ENCODE measurements at regions not wholly inside any gene's neighbourhood (a gene's known extent, or its start where the extent isn't known, plus 50 kb on each side); places are given as distances from the start of the nearest gene placed in this dataset.
"Not testable (repeated sequence)": the region's sequence is repeated elsewhere in the genome, so short reads cannot be mapped to it uniquely, and the experiment has no call there.

- not testable (repeated sequence) for DNase-seq (ENCODE audit: low read depth)
Measured at GRCh38 chr18:1043039-1043438, 138.4 kb downstream of the ADCYAP1 start.

DNA sequence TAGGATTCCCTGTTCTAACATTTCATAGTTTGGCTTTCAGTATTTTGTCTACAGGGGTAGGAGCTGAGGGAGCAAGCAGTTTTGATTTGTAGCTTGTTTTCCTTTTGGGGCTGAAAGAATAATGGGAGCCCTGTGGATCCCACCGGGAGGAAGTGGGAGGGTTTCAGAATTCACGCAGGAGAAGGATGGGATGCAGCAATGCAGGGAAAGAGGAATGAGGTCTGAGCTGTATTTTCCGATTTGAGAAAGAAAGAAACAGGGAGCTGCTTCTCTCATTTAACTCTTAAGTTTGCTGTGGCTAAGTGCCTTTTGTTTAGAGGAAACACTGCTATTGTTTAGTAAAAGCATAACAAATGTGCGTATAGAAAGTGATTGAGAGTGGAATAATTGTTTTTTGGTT lies 141.0 kb downstream of the ADCYAP1 start:
- DNase-seq (ENCODE audit: low read depth): no peak

DNA sequence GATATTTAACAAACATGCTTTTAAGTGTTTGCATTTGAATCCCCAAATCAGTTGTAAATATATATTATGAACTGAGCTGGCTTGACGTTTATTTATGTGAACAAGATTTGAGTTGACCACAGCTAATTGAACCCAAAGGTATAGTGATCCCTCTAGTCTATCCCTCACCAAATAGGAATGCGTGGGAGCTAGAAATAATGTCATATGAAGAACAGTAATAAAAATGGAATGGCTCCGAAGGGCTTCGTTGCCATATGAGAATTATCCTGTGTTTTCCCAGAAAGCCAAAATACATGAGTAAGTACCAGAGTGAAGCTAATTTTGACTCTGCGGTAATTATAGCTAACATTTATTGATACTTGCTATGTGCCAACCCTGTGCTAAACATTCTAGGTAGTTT lies 142.7 kb downstream of the ADCYAP1 start:
- no peak for DNase-seq (ENCODE audit: low read depth)

DNA sequence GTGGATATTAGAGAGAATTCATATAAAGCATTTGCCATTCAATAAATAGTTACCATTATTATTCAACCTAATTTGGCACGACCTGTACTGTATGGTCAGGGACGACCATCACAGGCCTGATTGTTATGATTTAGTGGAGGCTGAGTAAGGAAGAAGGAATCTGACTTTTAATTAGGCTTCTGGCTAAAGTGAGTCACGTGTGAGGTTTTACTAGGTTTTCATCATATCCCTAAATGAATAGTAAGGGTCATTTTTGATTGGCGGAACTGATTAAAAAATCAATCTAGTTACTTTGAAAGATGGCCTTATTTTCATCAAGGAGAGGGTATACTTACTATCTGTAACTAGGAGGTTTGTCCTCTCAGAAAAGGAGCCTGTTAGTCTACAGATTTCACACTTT lies 143.4 kb downstream of the ADCYAP1 start:
- DNase-seq (ENCODE audit: low read depth): peak; percentile 58

DNA sequence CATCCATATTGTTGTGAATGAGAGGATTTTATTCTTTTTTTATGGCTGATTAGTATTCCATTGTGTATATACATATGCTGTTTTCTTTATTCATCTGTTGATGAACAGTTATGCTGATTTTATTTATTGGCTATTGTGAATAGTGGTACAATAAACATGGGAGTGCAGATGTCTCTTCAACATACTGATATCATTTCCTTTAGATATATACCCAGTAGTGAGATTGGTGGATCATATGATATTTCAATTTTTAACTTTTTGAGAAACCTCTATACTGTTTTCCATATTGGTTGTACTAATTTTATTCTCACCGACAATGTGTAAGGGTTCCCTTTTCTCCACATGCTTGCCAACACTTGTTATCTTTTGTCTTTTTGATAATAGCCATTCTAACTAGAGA lies 144.5 kb downstream of the ADCYAP1 start:
- no peak for DNase-seq (ENCODE audit: low read depth)

DNA sequence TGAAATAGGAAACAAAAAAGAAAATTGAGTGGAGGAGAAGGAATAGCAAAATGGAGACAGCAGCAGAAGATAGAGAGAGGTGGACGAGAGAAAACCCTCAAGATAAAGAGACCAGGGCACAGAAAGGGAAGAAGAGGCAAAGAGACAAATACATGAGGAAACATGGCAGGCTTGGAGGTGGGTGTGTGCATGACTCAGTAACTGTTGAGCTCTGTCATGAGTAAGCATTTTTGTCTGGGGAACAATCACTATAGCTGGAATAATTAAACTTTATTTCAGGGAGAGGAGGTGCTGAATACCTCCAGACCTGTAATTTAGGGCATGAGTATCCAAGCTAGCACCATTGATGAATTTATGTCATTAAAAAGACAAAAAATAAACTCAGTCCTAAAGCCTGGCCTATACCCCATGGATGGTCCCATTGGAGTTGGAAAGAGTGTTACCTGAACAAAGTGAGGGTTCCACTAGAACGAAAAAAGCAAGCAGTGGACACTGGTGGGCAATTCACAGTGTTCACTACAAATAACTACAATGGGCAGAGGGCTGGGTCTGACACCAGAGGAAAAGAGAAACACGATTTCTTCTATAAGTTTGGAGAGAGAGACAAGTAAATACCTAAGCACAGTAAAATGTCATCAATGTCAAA lies 145.5 kb downstream of the ADCYAP1 start:
- peak; percentile 44 for DNase-seq (ENCODE audit: low read depth)

DNA sequence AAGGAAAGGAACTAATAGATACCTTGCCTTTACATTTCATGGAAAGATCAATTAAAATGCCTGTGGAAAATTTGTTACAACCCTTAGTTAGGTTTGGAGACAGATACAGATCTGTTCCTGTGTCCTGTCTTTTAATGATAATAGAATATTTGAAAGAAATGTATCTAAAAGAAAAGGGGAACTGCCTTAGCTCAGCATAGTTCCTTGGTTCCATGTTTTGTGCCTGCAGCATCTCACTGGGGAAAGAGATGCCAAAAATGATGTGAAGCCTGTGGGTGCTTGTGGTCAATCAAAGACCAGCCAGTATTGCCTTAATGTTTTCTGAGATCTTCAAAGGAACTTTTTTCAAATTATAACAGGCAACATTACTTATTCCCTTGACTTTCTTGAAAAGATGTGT lies 147.6 kb downstream of the ADCYAP1 start:
- DNase-seq (ENCODE audit: low read depth): no peak

GRCh38 chr18:1053331-1054315 lies 149.0 kb downstream of the ADCYAP1 start:
- peak; percentile 11 for DNase-seq (ENCODE audit: low read depth)

- no peak for DNase-seq (ENCODE audit: low read depth)
Measured at GRCh38 chr18:1056404-1056803, 151.7 kb downstream of the ADCYAP1 start.

GRCh38 chr18:1057367-1057766 lies 152.7 kb downstream of the ADCYAP1 start:
- DNase-seq (ENCODE audit: low read depth): no peak

- DNase-seq (ENCODE audit: low read depth): no peak
Measured at GRCh38 chr18:1062588-1062987, 157.9 kb downstream of the ADCYAP1 start.

DNA sequence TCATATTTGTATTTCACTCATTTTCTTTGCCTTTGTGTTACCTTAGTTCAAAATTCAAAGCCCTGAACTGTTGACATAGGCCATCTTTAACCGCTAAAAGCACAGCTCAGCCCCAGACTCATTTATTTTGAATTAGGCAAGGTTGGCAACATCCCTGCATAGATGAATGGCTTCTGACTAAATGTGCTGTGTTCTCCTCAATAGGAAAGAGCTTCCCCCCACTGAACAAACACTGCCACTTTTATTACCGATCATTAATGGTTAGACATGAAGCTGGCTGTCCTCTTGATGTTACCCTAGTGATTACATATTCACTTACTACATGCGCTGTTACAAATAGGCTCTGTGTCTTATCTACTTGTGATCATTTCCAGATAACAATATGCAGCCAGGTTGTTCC lies 170.7 kb downstream of the ADCYAP1 start:
- peak; percentile 23 for DNase-seq (ENCODE audit: low read depth)

- DNase-seq (ENCODE audit: low read depth): no peak
Measured at GRCh38 chr18:1075876-1076275, 171.2 kb downstream of the ADCYAP1 start.

- DNase-seq (ENCODE audit: low read depth): no peak
Measured at GRCh38 chr18:1078301-1078700, 173.6 kb downstream of the ADCYAP1 start.

- DNase-seq (ENCODE audit: low read depth): not testable (repeated sequence)
Measured at GRCh38 chr18:1083675-1084074, 179.0 kb downstream of the ADCYAP1 start.

- DNase-seq (ENCODE audit: low read depth): no peak
Measured at GRCh38 chr18:1090758-1091157, 186.1 kb downstream of the ADCYAP1 start.

DNA sequence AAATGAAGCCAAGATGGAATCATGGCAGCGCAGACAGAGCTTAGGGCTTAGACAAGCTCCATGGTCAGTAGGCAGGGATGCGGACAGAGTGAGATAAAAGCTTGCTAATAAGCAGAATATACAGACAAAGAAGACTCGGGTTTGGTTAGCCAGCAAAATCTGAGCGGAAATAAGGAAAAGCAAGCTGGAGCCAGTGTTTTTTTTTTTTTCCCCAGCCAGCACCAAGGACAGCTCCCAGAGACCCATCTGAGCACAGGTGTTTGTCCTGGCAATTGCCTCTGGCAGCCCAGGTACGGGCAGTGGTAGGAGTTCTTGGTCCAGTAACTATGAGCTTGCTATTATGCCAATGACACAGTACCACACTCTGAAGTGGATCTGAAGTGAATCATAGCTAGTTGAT lies 187.6 kb downstream of the ADCYAP1 start:
- peak; percentile 13 for DNase-seq (ENCODE audit: low read depth)

DNA sequence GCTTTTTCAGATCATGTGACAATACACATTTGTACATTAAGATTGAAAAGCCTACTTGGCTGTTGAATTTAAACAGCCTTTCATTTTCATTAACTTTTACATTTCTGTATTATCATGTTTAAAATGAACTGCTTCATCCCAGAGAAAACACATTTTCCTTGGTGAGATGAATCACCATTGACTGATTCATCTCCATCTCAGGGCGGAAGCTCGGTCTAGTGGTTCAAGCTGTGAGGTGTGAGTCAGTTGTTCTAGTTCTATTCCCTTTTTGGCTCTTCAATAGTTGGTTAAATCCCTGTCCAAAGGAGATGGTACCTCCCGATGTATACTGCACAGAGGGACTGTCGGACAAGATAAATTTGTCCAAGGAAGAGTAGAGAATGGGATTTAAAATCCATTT lies 189.7 kb downstream of the ADCYAP1 start:
- DNase-seq (ENCODE audit: low read depth): peak; percentile 72

DNA sequence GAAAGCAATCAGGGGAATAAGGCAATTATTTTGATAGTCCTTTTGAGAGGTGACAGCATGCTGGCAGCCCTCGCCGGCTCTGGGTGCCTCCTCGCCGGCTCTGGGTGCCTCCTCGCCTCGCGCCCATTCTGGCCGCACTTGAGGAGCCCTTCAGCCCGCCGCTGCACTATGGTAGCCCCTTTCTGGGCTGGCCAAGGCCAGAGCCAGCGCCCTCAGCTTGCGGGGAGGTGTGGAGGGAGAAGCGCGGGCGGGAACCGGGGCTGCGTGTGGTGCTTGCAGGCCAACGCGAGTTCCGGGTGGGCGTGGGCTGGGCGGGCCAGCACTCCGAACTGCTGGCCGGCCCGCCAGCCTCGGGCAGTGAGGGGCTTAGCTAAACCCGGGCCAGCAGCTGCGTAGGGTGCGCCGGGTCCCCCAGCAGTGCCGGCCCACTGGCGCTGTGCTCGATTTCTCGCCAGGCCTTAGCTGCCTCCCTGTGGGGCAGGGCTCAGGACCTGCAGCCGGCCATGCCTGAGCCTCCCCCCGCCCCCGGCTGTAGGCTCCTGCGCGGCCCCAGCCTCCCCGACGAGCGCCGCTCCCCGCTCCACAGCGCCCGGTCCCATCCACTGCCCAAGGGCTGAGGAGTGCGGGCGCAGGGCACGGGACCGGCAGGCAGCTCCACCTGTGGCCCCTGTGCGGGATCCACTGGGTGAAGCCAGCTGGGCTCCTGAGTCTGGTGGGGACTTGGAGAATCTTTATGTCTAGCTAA lies 193.5 kb downstream of the ADCYAP1 start:
- not testable (repeated sequence) for DNase-seq (ENCODE audit: low read depth)

DNA sequence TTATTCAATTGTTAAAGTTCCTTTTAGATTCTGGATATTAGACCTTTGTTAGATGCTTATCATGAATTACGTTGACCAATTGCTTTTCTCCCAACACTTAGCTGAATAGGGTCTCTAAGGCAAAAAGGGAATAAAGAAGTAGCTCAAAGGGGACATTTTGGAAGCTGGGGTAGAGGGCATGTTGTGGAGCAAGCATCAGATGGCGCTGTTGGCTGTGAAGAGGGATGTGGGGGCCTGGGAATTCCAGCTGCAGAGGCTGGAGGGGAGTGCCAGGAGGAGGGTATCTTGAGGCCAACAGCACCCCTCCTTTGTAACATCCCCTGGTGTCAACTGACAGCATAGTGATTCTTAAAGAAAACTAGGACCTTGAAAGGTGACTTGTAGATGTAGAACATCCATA lies 198.2 kb downstream of the ADCYAP1 start:
- DNase-seq (ENCODE audit: low read depth): no peak

GRCh38 chr18:1103537-1103936 lies 198.9 kb downstream of the ADCYAP1 start:
- no peak for DNase-seq (ENCODE audit: low read depth)

DNA sequence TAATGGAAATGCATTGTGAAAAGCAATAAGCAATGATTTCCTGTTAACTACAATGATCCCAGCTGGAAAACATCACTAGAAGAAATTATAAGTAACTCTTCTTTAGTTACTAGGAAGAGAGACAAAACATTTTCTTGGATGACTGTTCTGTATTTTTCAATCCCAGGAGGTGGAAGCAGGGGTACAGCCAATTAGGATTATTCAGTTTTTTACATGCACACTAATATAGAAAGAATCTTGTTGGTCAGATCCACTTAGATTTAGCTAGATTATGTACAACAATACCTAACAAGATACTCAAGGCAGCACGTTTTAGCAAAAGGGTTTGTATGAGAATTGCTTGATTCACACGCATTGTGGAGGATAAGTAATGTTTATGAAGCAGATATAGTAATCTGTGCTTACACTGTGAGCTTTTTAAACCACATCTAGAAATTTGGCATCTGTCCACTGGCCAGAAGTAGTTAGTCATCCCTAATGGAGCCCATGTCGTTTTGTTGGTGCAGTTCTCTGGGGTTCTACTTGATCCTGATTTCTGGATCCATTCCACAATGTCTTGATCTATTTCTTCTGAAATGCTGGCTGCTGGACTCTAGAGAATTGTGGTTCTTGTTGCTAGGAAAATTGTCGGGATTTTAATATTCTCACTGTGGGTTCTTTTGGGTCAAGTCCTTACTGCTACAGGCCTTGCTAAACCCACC lies 199.7 kb downstream of the ADCYAP1 start:
- peak; percentile 12 for DNase-seq (ENCODE audit: low read depth)

Data from renal cortical epithelial cell (primary cell).